C4-2B (cell line): ENCODE measurements at regions not wholly inside any gene's neighbourhood (a gene's known extent, or its start where the extent isn't known, plus 50 kb on each side); places are given as distances from the start of the nearest gene placed in this dataset.

Experiments used
- ZFX ChIP-seq: fragments of 450-650 bp; IDR thresholded peaks from 2 replicates; pipeline ENCODE4 v1.6.1; 2017
- TF ChIP-seq, protein P1 (sequence below): fragments of 450-650 bp; conservative IDR thresholded peaks from 2 replicates; pipeline ENCODE4 v1.5.1; 2017; ENCODE audit warnings: mild to moderate bottlenecking

DNA sequence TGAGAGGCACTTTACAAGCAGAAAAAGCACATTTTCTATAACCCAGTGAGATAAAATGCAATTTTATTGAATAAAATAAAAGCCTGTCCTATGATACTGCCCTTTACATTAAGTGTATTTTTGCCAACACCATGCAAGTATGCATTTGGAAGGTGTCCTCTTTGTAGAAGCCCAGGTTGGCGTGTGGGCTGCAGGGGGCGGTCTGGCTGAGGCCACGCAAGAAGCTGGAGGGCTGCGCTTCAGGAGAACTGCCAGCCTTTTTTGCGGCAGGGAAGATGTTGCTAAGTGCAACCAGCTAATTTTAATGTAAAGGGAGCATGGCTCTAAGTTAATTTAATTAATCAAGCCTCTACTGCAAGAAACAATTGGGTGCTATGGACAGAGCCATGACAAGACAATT, 562.8 kb upstream of the SALL3 start:
- TF ChIP-seq, protein P1, sequence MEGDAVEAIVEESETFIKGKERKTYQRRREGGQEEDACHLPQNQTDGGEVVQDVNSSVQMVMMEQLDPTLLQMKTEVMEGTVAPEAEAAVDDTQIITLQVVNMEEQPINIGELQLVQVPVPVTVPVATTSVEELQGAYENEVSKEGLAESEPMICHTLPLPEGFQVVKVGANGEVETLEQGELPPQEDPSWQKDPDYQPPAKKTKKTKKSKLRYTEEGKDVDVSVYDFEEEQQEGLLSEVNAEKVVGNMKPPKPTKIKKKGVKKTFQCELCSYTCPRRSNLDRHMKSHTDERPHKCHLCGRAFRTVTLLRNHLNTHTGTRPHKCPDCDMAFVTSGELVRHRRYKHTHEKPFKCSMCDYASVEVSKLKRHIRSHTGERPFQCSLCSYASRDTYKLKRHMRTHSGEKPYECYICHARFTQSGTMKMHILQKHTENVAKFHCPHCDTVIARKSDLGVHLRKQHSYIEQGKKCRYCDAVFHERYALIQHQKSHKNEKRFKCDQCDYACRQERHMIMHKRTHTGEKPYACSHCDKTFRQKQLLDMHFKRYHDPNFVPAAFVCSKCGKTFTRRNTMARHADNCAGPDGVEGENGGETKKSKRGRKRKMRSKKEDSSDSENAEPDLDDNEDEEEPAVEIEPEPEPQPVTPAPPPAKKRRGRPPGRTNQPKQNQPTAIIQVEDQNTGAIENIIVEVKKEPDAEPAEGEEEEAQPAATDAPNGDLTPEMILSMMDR: no peak; the same call in 1 of the 2 replicates
- TF ChIP-seq ZFX: no peak
